Heart left ventricle (tissue), 13 donors: ENCODE measurements at regions not wholly inside any gene's neighbourhood (a gene's known extent, or its start where the extent isn't known, plus 50 kb on each side); places are given as distances from the start of the nearest gene placed in this dataset.

Experiments
- CTCF ChIP-seq, 12 donors: fragments of 200-600 bp; sonication (generic) in 4 of 12; IDR thresholded peaks; one replicate each; pipeline versions ENCODE4 v1.5.0 to v1.8.0; 2018 to 2022; ENCODE audit warnings: antibody characterized with exemption in 12 of 12, mild to moderate bottlenecking in 5 of 12
- POLR2A ChIP-seq, 2 donors: fragments of 450-650 bp; IDR thresholded peaks; one replicate each; pipeline ENCODE4 v1.6.1; 2017; ENCODE audit warnings: antibody characterized with exemption in 2 of 2, mild to moderate bottlenecking in 2 of 2, moderate library complexity in 2 of 2
- donor health status: ischemic (EF 13 %, LVEDD 7.1; RV severe dilation, severe dysfunction).
- donor health status: DM: no; HTN: yes; CAD: no.
- donor health status: DM: no; HTN: no; CAD: no.
- donor health status: ischemic (EF 25% LVEDD 6.9; RV normal size, moderate dysfunction).
- donor health status: ischemic (EF 25% LVEDD 5.7; RV mildly dilated, moderate dysfunction).
- donor health status: ischemic (EF 35%, LVEDD 5.7; RV mildly dilated, moderate dysfunction).
- donor health status: nonischemic (EF 11% LVEDD 7.7; RV severe dilation, severe dysfunction).
- donor health status: DM: yes; HTN: yes; CAD: no.
- donor health status: PGD.
- donor health status: ischemic (EF 29% LVEDD 5.4; RV normal size, mild dysfunction).
- donor health status: nonischemic (EF 23%, LVEDD 6.1; RV moderate dilation, normal function).

- TF ChIP-seq CTCF (IDR thresholded peaks at IDR 0.05) (no peak), POLR2A (IDR thresholded peaks at IDR 0.05) (no peak)
Observed at GRCh38 chr2:139917690-139918384, 1137.6 kb upstream of the NXPH2 start.
